Endothelial cell of umbilical vein (primary cell): ENCODE measurements at regions not wholly inside any gene's neighbourhood (a gene's known extent, or its start where the extent isn't known, plus 50 kb on each side); places are given as distances from the start of the nearest gene placed in this dataset.

ENCODE experiments used
- BruUV-seq: library from RNA; stranded (reverse); fragments of 400-500 nt; replicated peaks from 2 replicates; lab custom pipeline; 2021; lab: Mats Ljungman, UMichigan
- CTCF ChIA-PET: fragments of 300-600, 350-600 bp; sonication (Branson Sonifier 250); formaldehyde crosslinking; loops from one replicate; lab custom pipeline; 2021; ENCODE audit warnings: antibody characterized with exemption, inconsistent platforms; lab: Charles Lee
- POLR2A ChIA-PET: fragments of 300-600, 350-600 bp; sonication (Branson Sonifier 250); formaldehyde crosslinking; loops from one replicate; lab custom pipeline; 2021; ENCODE audit warnings: antibody characterized with exemption, inconsistent platforms; lab: Charles Lee
- DNase-seq: peaks from one replicate; pipeline ENCODE4 v3.0.0-alpha.2; 2011; ENCODE audit warnings: low read depth, low spot score
- FAIRE-seq: peaks from 2 replicates; lab custom pipeline; 2011; peaks lifted over from hg19 to GRCh38; lab: Jason Lieb, UNC
- H2AFZ ChIP-seq: 2 replicates; pipeline ENCODE4 v1.6.0; 2012; ENCODE audit warnings: low read depth, low read length, control low read depth, inconsistent platforms
- H3K27ac ChIP-seq: 2 replicates; pipeline ENCODE4 v1.5.1; 2011; ENCODE audit warnings: low read depth, mild to moderate bottlenecking, control low read depth, low read length, moderate library complexity; ENCODE audit not compliant: insufficient read depth
- H3K27me3 ChIP-seq, 2 experiments: 2 replicates each; pipeline versions ENCODE4 v1.6.0 to v1.6.1; 2011; ENCODE audit warnings: low read length in 2 of 2, mixed read lengths in 1 of 2; ENCODE audit not compliant: control insufficient read depth in 2 of 2, insufficient read depth in 2 of 2
- H3K36me3 ChIP-seq, 2 experiments: 2 replicates in 1 of 2; 3 replicates in 1 of 2; pipeline ENCODE4 v1.5.1; 2011; ENCODE audit warnings: low read length in 2 of 2, mild to moderate bottlenecking in 1 of 2, moderate library complexity in 1 of 2; ENCODE audit not compliant: control insufficient read depth in 2 of 2, insufficient read depth in 2 of 2; ENCODE audit errors: extremely low read depth in 1 of 2
- H3K4me1 ChIP-seq: 3 replicates; pipeline ENCODE4 v1.5.1; 2011; ENCODE audit warnings: mild to moderate bottlenecking, low read length; ENCODE audit not compliant: control insufficient read depth, insufficient read depth; ENCODE audit errors: extremely low read depth
- H3K4me2 ChIP-seq: 2 replicates; pipeline ENCODE4 v1.6.1; 2011; ENCODE audit warnings: low read length, control low read depth, mixed read lengths; ENCODE audit not compliant: insufficient read depth
- H3K4me3 ChIP-seq, 3 experiments: fragments of 200-600 bp in 1 of 3; sonication (generic), shearing (Covaris generic) in 1 of 3; replicated peaks in 1 of 3; 2 replicates each; pipeline ENCODE4 v1.5.1; 2011 to 2016; ENCODE audit warnings: control low read depth in 3 of 3, low read length in 3 of 3, mild to moderate bottlenecking in 2 of 3, inconsistent platforms in 1 of 3, low read depth in 1 of 3, moderate library complexity in 1 of 3; ENCODE audit not compliant: insufficient read depth in 1 of 3
- H3K79me2 ChIP-seq: 2 replicates; pipeline ENCODE4 v1.6.0; 2012; ENCODE audit warnings: low read length, inconsistent platforms; ENCODE audit not compliant: control insufficient read depth, insufficient read depth
- H3K9ac ChIP-seq: replicated peaks from 2 replicates; pipeline ENCODE3; 2011; ENCODE audit warnings: low read length, control low read depth; ENCODE audit not compliant: insufficient read depth; ENCODE audit errors: extremely low read depth
- H3K9me1 ChIP-seq: replicated peaks from 3 replicates; pipeline ENCODE4 v1.6.0; 2011; ENCODE audit warnings: mild to moderate bottlenecking, low read length; ENCODE audit not compliant: control insufficient read depth, insufficient read depth; ENCODE audit errors: extremely low read depth
- H3K9me3 ChIP-seq: replicated peaks from 2 replicates; pipeline ENCODE4 v1.5.1; 2012; ENCODE audit warnings: low read length, inconsistent platforms; ENCODE audit not compliant: control insufficient read depth, insufficient read depth
- H4K20me1 ChIP-seq: replicated peaks from 2 replicates; pipeline ENCODE3; 2011; ENCODE audit warnings: mild to moderate bottlenecking, low read length; ENCODE audit not compliant: control insufficient read depth, insufficient read depth; ENCODE audit errors: extremely low read depth
- CTCF ChIP-seq, 2 donors: IDR thresholded peaks; 1 replicate in 1 of 2; 2 replicates in 1 of 2; pipeline ENCODE4 v1.5.1; 2011; ENCODE audit warnings: low read length in 2 of 2, mild to moderate bottlenecking in 2 of 2, moderate library complexity in 2 of 2, control low read depth in 1 of 2, inconsistent platforms in 1 of 2, low read depth in 1 of 2; ENCODE audit not compliant: insufficient read depth in 1 of 2; ENCODE audit errors: extremely low read depth in 1 of 2
- EZH2 ChIP-seq: IDR thresholded peaks from 2 replicates; pipeline ENCODE4 v1.6.1; 2012; ENCODE audit warnings: borderline replicate concordance, low read depth, mild to moderate bottlenecking, moderate library complexity, low read length, inconsistent platforms; ENCODE audit not compliant: severe bottlenecking
- FOS ChIP-seq: IDR thresholded peaks from 2 replicates; pipeline ENCODE4 v1.6.1; 2011; ENCODE audit warnings: mild to moderate bottlenecking, low read length, moderate library complexity, borderline replicate concordance; ENCODE audit not compliant: insufficient read depth
- GATA2 ChIP-seq: IDR thresholded peaks from 2 replicates; pipeline ENCODE4 v1.7.0; 2011; ENCODE audit warnings: low read depth, mild to moderate bottlenecking, moderate library complexity, mixed read lengths, low read length; ENCODE audit not compliant: insufficient read length, insufficient read depth
- MAX ChIP-seq: IDR thresholded peaks from 2 replicates; pipeline ENCODE4 v1.6.1; 2011; ENCODE audit not compliant: insufficient read depth, insufficient read length
- MYC ChIP-seq: IDR thresholded peaks from one replicate; pipeline ENCODE4 v1.6.1; 2011; ENCODE audit warnings: mild to moderate bottlenecking, low read depth, low read length
- POLR2A ChIP-seq: IDR thresholded peaks from 2 replicates; pipeline ENCODE4 v1.6.1; 2012; ENCODE audit warnings: low read depth, mild to moderate bottlenecking, control low read depth, low read length
- dilution Hi-C: fragments of 300-500 bp; cut with MboI; formaldehyde crosslinking; loops from one replicate; pipeline ENCODE4 v1.15.0; 2019; ENCODE audit warnings: low sequenced_read_pairs; ENCODE audit not compliant: extremely low pct_ligation_motif_present
- intact Hi-C: fragments of 100-400 bp; cut with micrococcal nuclease; formaldehyde crosslinking; loops from one replicate; pipeline ENCODE4 v1.10.0; 2022

- Histone ChIP-seq H3K27ac (no peak overlapping the region), H3K4me3 (no peak overlapping the region), H3K4me1 (no peaks in the 10 kb centered on the region), H4K20me1 (no peaks in the 10 kb centered on the region), H3K27me3 (no peaks in the 10 kb centered on the region), H3K9me3 (no peaks in the 10 kb centered on the region), H3K9me1 (no peaks in the 10 kb centered on the region), H3K4me2 (no peak overlapping the region), H3K9ac (no peak overlapping the region), H3K36me3 (no peaks in the 10 kb centered on the region), H2AFZ (no peak overlapping the region), H3K79me2 (no peaks in the 10 kb centered on the region)
- intact Hi-C loops, result no loop called here
- no peak for DNase-seq
- ChIA-PET POLR2A (no interaction called here), CTCF (interaction anchor here (1.0 to 2.3 kb wide), 2 partner anchors 11 to 17 kb away, joined by 4 to 6 read pairs; no protein-coding TSS in a partner anchor)
- dilution Hi-C loops, result no loop called here
- no peak for TF ChIP-seq FOS
- no peak for TF ChIP-seq EZH2
- TF ChIP-seq MAX, result no peak
- no peak for TF ChIP-seq GATA2
- no peak for TF ChIP-seq CTCF (IDR thresholded peaks at IDR 0.05; ENCODE audit: extremely low read depth in 1 of 2, insufficient read depth in 1 of 2, low read depth in 1 of 2, low read length in 2 of 2)
- no peak for TF ChIP-seq MYC
- no peak for TF ChIP-seq POLR2A
- no TSS peak for BruUV-seq
- no peak for FAIRE-seq
These were observed 263.1 kb downstream of the TNS1 start for GRCh38 chr2:217739741-217740140.
